ENCODE measurements at regions not wholly inside any gene's neighbourhood (a gene's known extent, or its start where the extent isn't known, plus 50 kb on each side); places are given as distances from the start of the nearest gene placed in this dataset.

DNA sequence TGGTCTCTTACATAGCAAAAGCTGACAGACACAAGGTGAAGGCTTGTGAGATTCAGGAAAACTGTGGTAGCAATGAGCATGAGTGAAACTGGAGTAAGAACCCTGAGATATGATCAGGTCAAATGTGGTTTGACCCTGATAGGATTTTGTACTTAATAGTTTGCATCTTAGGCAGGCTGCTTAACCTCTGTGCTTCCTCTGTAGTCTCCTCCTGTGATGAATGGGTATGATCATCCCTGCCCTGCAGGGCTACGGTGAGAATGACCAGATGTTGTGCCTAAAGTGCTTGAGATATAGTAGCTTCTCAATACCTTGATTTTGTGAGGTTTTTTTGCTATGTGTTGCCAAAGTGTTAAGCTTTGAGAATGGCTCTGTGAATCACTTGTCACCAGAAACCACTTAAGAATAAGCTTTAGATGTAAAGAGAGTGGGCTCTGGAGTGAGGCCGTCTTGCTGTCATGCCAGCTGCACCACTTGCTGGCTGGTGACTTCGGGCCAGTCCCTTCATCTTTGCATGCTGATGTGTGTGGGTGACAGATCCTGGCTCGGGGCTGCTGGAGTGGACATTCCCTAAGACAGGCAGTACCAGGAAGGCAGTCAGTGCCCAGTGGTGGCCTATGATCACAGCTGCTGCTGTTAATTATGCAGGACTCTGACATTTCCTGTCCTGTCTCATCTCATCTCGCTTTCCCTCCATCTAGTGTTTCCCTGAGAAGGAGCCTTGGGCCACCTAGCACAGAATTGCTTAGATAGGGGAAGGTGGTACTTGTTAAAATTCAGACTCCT is 254.7 kb downstream of the NFATC2 start:
- H3K27ac ChIP-seq = no peak overlapping the region
- TF ChIP-seq, protein P1, sequence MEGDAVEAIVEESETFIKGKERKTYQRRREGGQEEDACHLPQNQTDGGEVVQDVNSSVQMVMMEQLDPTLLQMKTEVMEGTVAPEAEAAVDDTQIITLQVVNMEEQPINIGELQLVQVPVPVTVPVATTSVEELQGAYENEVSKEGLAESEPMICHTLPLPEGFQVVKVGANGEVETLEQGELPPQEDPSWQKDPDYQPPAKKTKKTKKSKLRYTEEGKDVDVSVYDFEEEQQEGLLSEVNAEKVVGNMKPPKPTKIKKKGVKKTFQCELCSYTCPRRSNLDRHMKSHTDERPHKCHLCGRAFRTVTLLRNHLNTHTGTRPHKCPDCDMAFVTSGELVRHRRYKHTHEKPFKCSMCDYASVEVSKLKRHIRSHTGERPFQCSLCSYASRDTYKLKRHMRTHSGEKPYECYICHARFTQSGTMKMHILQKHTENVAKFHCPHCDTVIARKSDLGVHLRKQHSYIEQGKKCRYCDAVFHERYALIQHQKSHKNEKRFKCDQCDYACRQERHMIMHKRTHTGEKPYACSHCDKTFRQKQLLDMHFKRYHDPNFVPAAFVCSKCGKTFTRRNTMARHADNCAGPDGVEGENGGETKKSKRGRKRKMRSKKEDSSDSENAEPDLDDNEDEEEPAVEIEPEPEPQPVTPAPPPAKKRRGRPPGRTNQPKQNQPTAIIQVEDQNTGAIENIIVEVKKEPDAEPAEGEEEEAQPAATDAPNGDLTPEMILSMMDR (conservative IDR thresholded peaks at IDR 0.05) = no peak

DNA sequence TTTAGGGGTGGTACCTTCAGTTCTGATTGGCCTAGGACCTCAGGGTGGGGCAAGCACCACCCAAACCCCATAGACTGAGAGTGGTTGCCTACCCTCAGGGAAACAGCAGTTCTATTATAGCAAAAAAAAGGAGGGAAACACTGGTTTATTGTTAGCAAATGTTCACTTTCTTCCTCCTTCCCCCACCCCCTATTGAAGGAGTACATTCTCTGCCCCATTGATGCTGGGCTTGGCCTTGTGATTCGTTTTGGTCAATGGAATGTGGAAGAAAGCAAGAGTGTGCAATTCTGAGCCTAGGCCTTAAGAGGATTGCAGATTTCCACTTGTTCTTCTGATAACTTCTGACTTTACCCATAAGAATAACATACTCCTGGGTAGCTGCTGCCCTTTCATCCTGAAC is 255.8 kb downstream of the NFATC2 start:
- H3K27ac ChIP-seq = no peak overlapping the region
- TF ChIP-seq, protein P1 (conservative IDR thresholded peaks at IDR 0.05) = no peak

DNA sequence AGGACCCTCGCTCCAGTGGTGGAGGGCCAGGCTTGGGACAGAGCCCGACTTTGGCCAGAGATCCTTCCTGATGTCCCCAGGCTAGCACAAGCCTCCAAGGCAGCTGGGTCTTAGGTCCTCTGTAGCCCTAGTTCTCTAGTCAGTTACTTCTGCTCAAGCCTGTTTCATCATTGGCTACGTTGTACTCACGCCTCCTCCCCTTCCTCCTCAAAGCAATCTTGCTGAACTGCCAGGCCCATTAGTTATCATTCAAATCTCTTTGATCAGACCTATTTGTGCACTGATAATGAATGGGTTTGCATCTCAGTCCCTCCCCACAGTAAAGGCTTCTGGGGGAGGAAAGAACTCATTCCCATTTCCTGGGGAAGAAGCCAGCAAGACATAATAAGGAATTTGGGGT is 256.8 kb downstream of the NFATC2 start:
- TF ChIP-seq, protein P1 (conservative IDR thresholded peaks at IDR 0.05) = no peak
- H3K27ac ChIP-seq = no peak overlapping the region

DNA sequence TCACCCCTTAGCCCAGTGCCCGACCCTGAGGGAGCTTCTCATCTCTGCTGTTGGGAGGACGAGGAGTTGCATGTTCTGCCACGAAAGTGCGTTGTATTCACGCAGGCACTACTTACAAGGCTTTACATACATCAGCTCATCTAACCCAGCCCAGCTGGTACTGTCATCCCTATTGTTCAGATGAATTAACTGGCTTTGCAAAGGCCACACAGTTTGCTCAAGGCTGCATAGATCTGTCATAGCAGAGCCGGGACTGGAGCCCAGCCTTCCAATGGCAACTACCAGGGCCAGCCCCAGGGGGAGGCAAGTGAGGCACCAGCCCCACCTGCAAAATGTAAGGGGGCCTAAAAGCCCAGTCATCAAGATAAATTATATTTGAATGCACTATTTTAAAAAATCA is 257.6 kb downstream of the NFATC2 start:
- no peak overlapping the region for H3K27ac ChIP-seq
- TF ChIP-seq, protein P1 (conservative IDR thresholded peaks at IDR 0.05) = no peak

DNA sequence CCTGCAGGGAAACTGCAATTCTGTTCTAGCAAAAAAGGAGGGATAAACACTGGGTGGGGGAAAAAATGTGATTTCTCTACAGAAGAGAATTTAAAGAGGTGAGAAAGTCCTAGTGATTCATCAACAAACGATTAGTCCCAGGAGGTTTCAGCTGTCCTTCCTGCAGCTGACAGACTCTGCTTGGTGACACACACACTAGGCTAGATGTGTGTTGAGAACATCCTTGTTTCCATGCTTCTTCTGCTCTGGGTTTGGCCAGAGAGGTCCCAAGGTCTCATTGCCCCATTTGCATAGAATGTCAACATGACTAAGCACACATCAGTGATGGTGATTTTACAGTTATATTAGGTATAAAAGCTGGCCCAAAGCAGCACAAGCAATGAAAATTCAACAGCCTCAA is 258.3 kb downstream of the NFATC2 start:
- TF ChIP-seq, protein P1 (conservative IDR thresholded peaks at IDR 0.05) = no peak
- H3K27ac ChIP-seq = no peak overlapping the region

DNA sequence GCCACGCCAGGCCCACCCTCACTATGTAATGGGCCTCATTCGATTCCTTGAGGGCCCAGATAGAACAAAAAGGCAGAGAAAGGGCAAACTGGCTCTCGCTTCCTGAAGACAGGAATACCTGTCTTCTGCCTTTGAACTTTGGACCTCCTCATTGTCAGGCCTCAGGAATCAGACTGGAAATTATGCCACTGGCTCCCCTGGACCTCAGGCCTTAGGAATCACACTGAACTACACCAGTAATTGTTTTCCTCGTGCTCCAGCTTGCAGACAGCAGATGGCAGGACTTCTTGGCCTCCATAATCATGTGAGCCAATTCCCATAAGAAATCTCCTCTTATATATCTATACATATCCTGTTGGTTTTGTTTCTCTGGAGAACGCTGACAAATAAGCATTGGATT is 258.6 kb upstream of the KCNG1 start:
- TF ChIP-seq, protein P1 (conservative IDR thresholded peaks at IDR 0.05) = no peak

DNA sequence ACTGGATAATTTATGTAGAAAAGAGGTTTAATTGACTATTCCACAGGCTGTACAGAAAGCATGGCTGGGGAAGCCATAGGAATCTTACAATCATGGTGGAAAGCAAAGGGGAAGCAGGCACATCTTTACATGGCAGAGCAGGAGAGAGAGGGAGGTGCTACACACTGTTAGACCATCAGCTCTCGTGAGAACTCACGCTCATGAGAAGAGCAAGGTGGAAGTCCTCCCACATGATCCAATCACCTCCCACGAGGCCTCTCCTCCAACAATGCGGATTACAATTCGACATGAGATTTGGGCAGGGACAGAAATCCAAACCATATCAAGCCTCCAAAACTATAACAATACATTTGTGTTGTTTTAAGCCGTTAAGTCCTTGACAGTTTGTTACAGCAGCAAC is 257.1 kb upstream of the KCNG1 start:
- H3K27ac ChIP-seq = no peak overlapping the region
- TF ChIP-seq, protein P1 (conservative IDR thresholded peaks at IDR 0.05) = no peak

More for the DNA sequence above, 258.6 kb upstream of the KCNG1 start:
- H3K27ac ChIP-seq = no peak overlapping the region

Measured in VCaP (cell line).